ENCODE measurements at regions not wholly inside any gene's neighbourhood (a gene's known extent, or its start where the extent isn't known, plus 50 kb on each side); places are given as distances from the start of the nearest gene placed in this dataset.
"Not testable (repeated sequence)": the region's sequence is repeated elsewhere in the genome, so short reads cannot be mapped to it uniquely, and the experiment has no call there.

GRCh38 chr5:91635950-91636734 lies 253.0 kb upstream of the ARRDC3 start:
- no peak for DNase-seq

DNA sequence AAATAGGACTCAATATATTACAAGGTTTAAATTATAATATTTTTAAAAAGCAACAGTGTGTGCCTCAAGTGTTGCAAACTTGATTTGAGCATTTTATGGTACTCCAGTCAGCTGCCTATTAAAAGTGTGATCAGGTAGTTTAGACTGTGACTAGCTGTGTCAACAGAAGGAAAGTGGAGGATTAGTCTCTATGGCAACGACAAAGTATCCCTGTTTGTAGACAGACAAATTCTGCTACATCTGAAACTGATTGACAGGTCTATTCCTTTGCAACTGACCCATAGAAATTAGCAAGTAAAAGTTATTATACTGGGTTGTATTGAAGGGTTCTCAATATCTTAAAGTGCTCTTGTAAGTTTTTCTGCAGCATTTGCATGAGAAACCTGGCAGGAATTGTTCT lies 249.8 kb upstream of the ARRDC3 start:
- DNase-seq = peak; percentile 33

DNA sequence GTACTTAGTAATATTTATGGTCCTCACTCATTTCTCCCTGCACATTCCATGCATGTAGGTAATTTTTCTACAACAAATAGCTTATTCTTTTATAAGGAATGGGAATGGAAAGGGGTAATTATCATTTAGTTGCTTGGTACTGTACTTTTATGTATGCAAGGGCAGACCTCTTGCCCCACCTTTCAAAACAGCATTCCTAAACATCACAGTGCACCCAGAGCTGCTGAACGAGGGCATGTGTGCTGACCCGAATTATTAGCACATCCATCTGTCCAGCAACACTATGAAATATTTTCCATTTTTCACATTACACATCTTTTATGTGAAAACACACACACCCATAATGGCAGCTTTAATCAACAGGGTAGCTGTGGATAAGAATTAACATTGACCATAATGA lies 228.6 kb upstream of the ARRDC3 start:
- DNase-seq = no peak

- DNase-seq = no peak
These were observed 224.6 kb upstream of the ARRDC3 start for GRCh38 chr5:91607675-91608074.

- DNase-seq = no peak
These were observed 216.7 kb upstream of the ARRDC3 start for GRCh38 chr5:91599863-91600262.

DNA sequence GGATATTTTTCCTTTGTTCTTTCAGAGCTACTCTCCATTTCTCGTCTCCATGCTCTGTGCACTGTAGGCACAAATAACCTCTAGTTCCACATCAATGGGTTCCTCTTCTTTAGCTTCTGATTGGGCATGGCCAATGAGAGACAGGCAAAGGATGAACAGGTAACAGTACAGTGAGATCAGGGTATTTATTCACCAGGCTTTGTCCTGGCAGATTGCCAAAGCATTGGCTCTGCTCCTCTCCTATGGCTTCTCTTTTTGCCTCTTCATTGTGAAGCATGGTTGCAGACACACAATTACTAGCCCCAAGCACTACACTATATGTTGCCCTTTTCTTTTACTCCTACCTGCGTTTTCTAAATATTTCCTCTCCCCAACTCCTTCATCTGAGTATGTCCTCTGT lies 215.1 kb upstream of the ARRDC3 start:
- no peak for DNase-seq

DNA sequence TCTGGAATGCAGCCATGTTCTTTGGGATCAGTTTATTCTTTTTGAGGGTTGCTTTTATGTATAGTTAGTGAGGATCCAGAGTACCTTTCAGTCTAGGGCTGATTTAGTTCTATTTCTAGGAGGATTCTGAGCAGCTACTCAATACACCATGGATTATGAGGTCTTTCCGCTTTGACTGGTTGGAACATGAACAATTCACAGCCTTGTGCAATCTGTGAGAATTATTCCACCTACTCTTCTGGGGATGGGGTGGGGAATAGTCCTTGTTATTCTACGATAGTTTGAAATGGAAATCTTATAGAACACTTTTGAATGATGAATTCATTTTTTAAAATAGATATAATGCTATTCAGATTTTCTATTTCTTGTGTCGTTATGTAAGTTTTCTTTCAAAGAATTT lies 212.3 kb upstream of the ARRDC3 start:
- DNase-seq = no peak

DNA sequence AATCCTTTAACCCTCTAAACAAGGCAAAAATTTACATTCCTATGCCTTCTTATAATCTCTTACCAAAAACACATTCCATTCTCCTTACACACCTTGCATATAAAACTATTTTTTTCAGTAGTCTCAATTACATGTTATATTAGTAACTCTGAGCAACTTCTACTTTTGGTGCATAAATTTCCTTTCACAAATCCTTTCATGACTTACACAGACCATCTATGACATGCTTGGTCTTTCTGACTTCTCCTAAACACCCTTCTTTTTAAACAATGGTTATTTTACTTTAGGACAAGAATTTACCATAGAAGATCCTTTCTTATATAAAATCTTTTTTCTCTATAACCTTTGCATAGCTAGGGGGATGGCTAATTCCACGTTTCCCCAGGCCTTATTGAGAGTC lies 208.0 kb upstream of the ARRDC3 start:
- no peak for DNase-seq

DNA sequence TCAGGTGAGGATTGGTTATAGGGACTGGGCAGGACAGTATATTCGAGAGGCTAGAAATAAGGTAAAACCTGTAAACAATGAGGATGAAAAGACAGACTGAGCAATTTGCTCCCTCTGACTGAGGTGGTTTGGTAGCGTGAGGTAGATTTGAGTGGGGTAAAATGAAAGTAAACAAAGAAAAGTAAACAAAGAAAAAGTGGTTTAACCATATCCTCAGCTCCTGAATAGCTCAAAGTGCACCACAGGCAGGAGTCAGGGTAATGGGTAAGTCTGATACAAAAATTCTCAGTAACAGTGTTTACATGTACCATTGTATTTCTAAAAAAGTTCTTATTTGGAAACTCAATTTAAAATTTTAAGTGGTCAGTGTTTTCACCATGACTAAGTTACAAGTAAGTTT lies 203.1 kb upstream of the ARRDC3 start:
- DNase-seq = no peak

DNA sequence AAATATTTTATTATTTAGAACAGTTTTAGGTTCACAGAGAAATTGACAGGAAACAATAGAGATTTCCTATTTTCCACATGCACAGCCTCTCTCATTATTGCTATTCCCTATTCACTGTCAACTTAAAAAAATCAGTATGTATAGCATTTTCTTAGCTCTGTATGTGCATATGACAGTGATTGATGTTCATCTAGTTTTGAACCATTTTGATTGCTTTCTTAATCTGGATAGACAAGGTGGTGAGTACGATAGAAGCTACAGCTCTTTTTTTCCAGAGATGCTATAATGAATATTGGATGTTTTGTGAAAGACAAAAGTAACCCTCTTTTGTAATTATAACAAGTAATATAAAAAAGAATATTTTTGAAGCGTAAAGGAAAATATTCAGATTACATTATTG lies 201.2 kb upstream of the ARRDC3 start:
- DNase-seq = no peak

- DNase-seq = not testable (repeated sequence)
These were observed 182.9 kb upstream of the ARRDC3 start for GRCh38 chr5:91566012-91566411.

DNA sequence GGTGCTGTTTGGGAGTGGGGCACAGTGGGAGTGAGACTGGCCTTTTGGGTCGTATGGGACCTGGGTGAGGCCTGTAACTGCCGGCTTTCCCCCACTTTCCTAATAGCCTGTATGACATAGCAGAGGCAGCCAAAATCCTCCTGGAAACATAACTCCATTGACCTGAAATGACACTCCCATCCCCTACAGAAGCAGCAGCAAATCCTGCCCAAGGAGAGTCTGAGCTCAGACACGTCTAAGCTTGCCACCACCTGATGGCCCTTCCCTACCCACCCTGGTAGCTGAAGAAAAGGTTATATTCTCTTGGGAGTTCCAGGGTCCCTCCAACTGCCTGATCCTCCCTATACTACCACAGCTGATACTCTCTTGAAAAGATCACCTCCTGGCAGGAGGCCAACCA lies 179.8 kb upstream of the ARRDC3 start:
- DNase-seq = no peak

DNA sequence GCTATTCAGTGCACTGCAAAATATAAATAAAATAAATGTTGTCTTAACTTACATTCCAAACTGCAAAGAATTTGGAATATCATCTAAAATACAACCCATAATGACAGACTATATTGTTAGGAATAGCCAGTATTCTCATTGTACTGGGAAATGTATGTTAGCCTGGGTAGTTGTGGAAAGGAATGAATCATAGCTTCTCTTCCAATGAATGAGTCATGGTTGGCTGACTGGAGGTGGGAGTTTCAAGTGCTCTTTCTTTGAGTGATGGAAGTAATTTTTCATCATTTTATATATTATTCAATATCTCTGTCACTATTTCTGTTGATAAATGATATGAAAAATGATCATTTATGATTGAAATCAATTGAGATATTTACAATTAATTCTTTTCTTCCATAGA lies 158.6 kb upstream of the ARRDC3 start:
- DNase-seq = no peak

GRCh38 chr5:91538179-91538578 lies 155.1 kb upstream of the ARRDC3 start:
- no peak for DNase-seq

GRCh38 chr5:91535499-91535898 lies 152.4 kb upstream of the ARRDC3 start:
- DNase-seq = no peak

GRCh38 chr5:91534332-91534731 lies 151.2 kb upstream of the ARRDC3 start:
- no peak for DNase-seq

GRCh38 chr5:91532779-91533178 lies 149.7 kb upstream of the ARRDC3 start:
- DNase-seq = no peak

DNA sequence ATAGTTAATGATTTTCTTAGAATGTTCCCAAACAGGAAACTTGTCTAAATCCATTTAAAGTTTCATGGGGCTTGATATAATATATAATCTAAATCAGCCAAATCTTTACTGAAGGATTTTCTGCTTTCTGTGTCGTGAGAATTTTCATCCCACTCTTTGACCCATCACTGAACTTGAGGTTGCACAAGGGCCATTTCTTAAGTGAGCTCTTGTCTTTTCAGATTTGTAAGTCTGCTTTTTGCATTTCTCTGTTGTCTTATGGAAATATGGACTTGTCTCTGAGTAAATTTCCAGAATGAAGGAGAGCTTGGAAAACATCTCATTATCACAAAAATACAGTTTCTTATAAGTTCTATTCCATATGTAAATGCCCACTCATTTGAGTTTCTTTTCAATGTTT lies 149.2 kb upstream of the ARRDC3 start:
- no peak for DNase-seq

- no peak for DNase-seq
These were observed 145.7 kb upstream of the ARRDC3 start for GRCh38 chr5:91528831-91529230.

- DNase-seq = no peak
These were observed 138.7 kb upstream of the ARRDC3 start for GRCh38 chr5:91521785-91522184.

- DNase-seq = no peak
These were observed 138.2 kb upstream of the ARRDC3 start for GRCh38 chr5:91521334-91521733.

DNA sequence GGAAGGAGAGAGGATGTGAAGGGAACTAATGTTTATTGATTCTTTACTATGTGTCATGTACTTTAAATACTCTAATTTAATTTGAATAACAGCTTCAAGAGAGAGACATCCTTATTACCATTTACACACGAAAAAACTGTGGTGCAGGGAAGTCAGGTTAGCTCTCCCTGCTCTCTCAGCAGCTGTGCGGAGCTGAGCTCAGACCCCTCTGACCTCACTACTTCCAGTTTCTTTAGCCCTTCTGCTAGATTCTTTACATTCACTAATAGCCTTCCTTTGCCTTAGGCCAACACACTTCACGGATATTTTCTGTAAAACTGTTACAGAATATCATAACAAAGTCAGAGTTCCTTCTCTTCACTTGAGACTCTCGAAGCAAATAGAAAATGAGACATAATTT lies 131.3 kb upstream of the ARRDC3 start:
- DNase-seq = no peak

DNA sequence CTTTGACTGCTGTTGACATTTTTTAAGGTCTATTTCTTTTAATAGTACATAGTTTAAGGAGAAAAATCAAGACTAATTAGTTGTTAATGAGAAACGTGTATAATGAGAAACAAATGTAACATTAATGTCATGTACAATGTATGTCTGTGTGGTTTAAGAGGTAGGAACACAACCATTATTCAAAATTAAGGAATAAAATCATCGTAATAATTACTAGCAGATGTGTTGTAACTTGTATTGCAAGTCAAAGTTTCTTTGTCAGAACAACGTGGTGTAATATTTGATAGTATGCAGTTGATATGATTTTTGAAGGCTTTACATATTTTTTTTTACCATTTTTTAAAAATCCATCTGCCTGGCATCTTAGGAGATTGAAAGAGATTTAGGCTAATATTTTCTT lies 120.2 kb upstream of the ARRDC3 start:
- DNase-seq = no peak

DNA sequence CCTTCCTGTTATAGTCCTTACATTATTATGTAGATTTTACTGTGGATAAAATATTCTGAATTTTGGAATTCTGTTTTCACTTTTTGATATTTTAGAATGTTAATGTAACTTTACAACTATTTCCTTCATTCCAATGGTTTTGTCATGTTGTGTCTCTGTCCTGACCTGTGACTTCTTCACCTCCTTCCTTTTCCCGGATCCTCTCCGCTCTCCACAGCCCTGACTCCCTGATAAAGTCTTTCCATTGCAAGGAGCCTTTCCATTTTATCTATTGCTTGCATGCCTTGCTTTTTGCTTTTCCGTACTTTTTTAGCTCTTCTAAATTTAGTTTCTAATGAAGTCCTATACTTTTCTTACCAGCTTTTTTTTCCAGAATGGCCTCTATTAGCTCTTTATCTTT lies 117.6 kb upstream of the ARRDC3 start:
- no peak for DNase-seq

DNA sequence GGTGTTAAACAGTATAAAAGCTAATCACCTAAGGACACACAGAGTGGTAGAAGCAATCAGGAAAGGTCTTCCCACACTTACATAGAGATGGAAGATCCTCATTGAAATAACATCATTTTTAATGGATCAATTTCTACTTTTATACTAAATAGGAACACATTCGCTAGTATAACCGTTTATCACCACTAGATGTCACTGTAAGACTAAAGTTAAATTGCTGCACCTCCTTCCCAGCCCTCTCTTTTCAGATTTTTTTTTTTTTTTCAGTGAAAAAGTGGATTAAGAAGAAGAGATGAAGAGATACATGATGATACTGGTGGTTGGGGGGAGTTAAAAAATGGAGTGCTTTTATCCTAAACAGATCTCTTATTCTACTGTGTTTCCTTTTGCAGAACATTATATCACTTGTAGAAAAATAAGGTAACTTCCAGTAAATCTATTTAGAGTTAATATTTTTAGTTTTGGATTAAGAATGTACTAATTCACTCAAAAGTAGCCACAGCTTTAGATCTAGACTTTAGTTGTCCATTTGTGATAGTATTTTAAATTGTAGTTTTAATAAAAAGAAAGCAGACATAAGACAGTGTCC lies 116.9 kb upstream of the ARRDC3 start:
- peak; percentile 2 for DNase-seq

Measured in NCI-H524 treated with DMSO at 0.1 percent for 48 hours (cell line).